Nucleus accumbens (tissue), 56 donors: ENCODE measurements at regions not wholly inside any gene's neighbourhood (a gene's known extent, or its start where the extent isn't known, plus 50 kb on each side); places are given as distances from the start of the nearest gene placed in this dataset.

Experiments used
- DNase-seq, 56 donors: peaks; one replicate each; lab custom pipeline; 2025; lab: John Stamatoyannopoulos, UW

DNA sequence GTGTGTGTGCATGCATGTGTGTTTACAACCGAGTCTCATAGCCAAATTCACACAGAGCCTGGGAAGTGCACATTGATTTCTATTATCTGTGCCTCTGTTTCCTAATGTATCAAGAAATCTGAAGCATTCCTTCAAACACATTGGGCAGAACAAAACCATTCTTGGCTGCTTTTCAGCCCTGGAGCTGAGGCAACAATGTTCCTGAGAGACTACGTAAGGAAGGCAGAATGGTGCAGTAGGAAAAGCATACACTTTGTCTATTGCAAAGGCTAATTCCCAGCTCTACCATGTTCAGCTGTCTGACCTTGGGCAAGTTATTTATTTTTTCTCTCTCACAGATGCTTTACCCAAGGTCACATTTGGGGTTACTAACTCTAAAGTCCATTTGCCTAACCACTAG is 575.5 kb downstream of the SOX6 start:
- no peak for DNase-seq

DNA sequence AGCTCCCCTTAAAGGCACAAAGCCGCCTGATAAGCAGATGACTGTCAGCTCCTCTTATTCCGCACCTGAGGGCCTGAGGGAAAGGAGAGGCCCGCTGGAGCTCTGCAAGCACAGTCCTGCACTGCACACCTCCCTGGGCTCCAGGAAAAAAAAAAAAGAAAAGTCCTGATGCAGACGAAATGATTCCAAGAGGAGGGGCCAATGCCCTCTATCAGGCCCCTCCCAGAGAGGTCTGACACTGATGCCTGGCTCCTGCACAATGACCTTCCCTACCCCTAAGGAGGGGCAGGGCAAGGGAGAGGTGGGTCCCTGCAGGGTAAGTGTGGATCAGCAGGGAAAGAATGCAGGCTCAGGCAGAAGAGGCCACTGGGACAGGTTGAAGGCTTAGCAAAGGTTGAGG is 572.7 kb downstream of the SOX6 start:
- DNase-seq = no peak

DNA sequence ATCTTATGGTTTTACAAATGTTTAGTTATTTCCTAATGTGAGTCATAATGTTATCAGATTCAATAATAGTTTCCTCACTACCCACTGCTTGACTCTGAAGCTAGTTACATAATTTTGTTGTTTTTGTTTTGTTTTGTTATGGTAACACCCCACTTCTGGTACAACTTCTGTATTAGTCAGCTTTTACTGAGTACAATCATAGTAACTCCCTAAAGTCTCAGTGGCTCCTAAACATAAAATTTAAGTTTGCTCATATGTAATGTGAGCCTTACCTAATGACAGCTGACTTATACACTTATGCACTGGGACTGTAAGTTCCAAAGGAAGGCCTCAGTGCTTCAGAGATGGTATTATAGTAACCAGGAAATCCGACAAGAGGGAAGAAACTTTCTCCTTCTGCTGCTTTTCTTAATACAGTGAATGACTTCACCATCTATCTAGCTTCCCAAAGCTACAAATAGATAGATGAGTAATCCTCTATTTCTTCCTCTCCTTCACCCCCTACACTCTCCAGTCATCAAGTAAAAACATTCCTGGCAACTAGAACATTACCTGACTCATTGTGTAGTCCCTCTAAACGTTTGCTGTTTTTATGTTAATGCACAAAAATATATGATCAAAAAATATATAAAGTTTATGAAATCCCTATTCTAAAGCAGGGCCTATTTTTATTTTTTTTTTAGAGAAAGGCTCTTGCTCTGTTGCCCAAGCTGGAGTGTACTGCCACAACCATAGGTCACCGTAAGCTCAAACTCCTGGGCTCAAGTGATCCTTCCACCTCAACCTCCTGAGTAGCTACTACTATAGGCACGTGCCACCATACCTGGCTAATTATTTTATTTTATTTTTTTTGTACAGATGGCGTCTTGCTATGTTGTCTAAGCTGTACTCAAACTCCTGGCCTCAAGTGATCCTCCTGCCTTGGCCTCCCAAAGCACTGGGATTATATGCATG is 563.0 kb downstream of the SOX6 start:
- no peak for DNase-seq

DNA sequence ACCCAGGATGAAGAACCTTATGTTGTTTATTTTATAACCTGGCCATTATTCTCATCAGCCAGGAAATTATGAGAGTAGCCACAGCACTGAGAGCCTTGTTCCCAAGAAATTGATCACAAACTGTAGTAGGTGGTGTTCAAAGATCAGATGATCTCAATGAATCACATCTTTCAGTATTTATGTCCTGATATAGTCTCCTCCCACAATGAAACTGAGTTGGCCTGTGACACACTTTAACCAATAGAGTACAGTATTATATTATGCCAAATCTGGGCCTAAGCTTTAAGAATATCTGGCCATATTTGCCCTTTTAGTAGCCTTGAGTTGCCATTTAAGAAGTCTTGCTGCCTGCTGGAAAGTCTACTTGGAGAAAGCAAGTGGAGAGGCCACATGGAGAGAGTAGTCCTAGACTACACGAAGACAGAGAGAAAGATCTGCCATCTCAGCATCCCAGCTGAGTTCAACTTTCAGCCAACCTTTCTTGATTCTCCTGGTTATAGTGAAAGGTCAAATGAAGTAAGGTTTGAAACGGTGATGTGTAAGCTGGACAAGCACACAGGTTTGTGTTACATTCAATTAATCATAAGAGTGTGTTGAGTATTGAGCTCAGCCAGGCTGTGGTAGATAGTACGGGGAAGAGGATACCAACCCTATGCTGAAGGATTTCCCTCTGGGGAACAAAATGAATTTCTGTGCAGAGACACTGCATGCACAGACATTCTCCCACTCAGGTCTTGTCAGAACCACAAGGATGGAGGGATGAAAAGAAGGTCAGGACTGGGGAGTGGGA is 561.8 kb downstream of the SOX6 start:
- no peak for DNase-seq

DNA sequence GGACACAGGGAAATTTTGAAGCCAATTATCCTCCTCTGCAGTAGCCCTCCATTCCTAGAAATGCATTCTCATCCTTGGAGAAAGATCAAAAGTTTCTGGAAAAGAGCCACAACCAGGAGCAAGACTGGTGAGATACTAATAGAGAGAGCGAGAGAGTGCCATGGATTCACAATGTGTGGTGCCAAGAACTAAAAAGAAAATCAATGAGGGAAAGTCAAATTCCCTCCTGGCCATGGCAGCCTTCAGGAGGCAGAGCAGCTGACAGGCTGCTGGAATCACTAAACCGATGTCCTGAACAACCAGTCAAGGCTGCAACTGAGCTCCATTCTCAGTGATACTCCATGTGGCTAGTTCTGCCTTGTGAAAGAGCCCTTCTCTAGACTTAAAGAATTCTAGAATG is 561.0 kb downstream of the SOX6 start:
- DNase-seq = no peak

DNA sequence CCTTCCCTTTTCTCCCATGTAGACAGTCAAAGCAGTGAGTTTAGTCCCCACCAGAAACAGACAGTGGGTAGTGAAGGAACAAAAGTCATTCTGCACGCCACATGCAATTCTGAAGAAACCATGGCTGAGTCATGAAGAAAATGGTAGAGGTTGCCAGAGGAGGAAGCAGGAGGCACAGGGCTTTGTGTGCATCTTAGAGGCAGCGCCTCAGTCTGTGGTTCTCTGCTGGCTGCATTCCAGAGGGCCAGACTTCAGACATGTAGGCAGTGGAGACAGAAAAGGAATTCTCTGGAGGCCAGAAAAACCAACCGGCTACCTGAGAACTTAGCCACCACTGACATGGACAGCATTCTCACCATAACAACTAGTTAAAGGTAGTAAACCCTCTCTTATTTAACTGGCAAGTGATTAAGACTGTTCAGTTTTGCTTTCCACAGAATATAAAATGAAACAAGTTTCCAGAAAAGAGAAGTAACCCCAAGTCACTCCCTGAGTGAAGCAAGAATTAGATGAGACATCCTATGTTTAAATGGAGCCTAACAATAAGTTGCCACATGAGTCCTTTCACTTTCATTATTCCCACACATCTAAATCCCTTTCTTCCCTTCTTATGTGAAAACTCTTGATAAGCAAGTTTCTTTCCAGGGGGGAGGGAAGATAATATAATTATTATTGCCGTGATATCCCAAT is 556.1 kb downstream of the SOX6 start:
- peak in 21 of 56 donors; percentile 1 to 36 (median 8) for DNase-seq

DNA sequence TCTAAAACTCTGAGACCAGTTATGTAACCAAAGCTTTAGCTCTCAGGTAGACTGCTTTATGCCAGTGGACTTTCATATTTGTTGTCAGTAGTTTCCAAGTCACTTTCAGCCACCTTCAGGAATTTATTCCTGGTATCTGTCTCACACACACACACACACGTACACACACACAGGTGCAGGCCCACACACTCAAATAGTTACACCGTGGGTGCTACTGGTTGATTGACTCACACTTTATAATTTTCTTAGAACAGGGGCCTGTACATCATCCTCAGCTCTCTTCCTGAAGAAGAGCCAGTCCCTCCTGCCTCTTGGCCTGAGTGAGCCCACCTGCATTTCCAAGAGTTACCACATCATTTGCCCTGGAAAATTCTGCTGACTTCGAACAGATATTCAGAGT is 555.2 kb downstream of the SOX6 start:
- peak in 1 of 56 donors; percentile 7 for DNase-seq

DNA sequence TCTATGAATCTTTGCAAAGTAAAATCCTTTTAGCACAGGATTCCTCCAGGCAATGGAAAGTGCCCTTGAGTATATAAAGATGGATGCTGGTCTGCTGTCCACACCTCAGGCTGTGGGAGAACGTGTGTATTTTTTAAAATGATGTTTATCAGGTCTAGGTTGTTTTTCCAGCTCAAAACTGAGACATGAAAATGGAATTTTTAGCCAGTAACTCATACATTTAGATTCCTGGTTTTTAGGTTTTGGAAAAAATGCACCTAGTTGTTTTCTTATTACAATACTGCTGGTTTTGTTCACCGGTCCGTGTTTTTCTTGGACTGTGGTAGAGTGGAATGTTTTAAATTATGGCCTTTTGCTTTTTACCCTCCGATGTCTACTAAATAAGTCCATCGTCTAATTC is 554.7 kb downstream of the SOX6 start:
- no peak for DNase-seq

DNA sequence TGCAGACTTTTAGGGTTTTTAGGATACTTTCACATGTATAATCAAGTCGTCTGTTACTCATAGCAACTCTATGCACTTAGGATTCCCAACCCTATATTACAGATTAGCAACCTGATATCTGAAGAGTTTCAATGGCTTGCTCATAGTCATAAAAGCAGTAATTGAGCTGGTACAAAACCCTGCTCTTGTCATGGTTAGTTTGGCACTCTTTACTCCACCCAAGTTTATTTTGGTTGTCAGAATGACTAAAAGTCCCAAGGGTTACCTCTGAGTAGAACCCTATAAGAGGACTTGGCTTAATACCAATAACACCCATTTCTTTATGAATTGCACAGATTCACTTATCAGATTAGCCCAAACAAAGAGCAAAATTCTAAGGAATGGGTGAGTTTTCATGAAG is 550.6 kb downstream of the SOX6 start:
- DNase-seq = no peak

DNA sequence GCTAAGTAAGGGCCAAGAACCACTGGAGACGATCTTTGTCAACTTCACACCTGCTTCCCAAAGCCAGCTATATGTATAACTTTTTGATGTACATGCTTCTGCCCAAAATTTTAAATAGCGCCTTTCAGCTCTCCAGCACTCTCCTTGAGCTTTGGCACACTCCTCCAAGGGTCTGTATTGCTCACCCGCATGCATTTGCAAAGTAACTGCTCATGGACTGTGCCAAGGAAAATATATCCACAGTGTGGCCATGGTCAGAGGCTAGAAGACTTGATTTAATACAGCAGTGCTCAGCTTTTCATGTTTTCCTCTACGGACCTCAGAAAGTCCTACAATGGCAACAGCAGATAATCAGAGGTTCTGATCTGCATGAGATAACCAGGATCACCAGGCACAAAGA is 550.1 kb downstream of the SOX6 start:
- DNase-seq = no peak

DNA sequence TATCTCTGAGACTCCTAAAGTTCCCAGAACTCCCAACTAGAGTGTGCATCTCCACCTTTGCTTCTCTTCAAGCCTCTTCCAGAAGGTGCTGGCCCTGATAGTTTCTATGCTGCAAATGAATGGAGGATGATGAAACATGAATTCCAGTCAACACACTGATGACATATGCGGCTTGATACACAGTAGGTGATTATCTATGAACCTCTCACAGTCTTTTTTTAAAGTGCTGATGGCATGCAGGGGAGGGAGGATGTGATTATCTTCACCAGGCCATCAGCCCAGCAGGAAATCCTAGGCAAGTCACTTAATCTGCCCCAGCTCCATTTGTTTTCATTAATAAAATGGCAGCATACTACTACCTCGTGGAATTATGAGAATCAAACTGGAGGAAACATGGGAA is 548.5 kb downstream of the SOX6 start:
- DNase-seq = no peak

DNA sequence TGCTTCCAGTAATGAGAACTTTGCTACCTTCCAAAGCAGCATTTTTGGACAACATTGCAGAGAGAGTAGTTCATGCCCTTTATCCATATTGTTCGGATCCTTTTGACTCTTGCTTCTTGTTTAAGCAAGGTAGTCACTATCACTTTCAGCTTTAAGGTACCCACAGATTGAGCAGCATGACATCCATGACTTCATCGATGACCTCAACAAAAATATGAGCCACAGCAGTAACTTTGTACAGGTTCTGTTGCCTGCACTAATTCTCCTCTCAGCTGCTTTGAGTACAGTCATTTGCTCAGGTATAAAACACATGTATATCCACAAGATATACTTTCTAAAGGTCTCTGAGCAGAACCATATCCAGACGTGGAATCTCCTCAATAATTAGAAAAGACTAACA is 546.3 kb downstream of the SOX6 start:
- DNase-seq = no peak

DNA sequence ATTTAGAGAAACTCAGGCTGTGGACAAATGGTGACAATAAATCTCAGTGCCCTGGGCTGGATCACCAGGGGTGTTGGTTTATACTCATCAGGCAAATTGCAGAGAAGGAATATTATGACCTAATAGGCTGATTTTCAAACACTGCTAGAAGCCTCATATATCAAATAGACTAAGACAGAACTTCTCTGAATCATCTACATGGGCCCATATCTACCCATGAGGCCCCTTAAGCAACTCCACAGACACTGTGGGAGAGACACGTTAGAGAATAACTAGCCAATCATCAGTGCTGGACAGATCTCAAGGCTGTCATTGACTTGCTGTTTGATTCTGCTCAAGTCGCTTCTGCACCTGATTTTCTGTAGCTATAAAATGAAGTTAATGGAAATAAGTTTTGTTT is 545.8 kb downstream of the SOX6 start:
- no peak for DNase-seq

DNA sequence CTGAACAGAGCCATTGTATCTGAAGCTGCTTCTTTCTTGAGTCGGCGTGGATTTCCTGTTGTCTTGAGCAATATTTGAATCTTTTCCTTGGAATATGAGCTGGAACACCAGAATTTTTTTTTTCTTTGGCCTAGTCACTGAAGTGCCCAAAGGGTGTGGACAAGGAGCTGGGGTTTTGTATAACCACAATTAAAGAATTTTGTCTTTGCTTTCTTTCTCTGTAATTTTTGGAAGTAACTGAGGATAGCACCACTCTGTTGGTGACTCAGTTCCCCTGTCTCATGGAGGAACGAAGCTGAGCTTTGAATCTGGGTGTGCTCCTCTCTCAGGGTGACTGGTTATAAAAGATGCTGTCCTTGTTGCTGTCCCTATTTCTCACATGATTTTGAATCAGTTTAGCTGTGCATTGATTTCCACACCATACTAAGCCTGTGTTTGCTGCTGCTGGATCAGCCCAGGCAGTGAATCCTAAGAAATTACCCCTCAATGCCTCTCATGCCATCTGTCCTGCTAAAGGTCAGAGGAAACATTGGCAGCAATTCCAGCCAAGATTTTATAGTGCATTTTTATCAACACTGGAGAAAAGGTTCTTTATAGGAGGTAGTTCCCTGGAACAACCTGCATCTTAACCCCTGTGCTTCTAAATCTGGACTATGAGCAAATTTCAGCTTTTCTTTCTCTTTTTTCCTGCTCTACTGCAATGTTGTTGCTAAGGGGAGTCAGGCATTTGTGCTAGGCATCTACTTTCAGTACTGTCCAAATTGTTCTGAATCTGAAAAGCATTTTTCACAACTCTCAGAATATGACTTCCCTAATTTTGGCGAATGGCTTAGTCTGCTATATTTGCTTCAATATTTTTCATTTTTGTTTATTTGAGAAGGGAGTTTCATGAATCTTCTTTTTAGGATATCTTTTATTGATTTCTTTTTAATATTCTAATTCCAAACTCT is 540.8 kb downstream of the SOX6 start:
- no peak for DNase-seq

DNA sequence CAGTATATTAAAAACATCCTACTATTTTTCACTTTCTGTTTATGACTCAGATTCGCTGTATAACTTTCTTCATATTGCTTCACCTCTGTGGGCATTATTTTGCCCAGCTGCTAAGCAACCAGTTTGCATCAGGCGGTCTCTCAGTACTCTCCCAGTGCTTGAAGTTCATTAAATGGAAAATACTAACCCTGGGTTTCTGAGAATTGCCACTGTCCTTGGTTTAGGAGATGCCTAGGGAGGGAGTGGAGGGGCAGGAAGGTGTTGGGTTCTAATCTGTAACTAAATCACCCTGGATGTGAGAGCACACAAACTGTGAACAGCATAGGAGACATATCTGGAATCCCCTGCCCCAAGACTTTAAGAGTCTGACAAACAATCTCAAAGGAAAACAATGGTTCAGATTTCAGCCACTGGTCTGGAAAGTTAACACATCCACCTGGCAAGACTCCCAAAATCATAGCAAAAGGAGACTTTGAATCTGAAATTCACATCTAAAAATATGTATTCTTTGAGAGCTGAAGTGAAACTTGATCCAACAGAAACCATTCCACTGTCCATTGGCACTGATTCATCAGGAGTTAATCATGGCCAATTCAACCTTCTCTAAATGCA is 540.0 kb downstream of the SOX6 start:
- DNase-seq = no peak

DNA sequence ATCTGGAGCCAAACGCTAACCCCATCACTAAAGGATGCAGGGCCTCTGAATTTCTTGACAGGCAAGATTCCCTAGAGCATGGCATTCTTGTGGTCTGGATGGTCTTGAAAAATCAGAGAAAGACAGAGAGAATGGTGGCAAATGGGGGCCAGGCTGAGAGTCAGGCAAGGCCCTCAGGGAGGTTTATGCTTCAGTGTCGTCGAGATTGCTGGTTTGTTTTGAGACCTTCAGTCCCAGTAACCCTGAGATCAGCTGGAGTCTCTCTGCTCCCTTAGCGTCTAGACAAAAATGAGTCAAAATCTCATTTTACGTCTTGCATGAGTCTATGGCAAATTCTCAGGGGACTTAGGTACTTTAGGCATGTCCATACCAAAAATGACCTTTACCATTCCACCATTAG is 539.3 kb downstream of the SOX6 start:
- DNase-seq = no peak

DNA sequence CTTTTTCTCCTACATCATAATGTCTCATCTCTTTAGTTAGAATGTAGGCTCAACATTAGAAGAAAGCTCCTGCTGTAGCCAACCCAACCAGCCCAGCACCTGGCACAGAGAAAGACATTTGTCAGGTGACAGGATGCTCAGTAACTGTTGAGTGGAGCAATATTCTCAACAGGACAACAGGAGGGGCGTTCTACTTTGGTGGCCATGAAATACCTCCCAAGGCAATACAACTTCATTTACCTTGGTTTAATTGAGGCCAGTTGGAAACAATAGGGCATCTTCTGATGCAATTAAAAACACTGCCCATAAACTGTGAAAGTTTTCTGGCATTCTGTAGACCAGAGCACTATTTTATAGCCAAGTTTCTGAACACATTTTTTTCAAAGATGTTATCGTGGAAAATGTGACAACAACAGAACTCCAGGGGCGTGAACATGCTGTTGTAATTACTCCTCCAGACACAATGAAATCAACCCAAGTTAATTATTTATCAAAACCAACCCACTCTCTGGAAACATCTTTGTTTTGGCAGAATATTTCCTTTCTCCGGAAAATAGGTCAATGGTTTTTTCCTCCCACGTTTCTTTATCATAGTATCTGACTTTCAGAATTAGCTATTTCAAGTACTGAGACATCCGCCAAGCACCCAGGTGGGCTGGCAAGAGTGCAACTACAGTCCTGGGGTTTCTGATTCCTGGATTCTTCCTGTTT is 538.1 kb downstream of the SOX6 start:
- no peak for DNase-seq

DNA sequence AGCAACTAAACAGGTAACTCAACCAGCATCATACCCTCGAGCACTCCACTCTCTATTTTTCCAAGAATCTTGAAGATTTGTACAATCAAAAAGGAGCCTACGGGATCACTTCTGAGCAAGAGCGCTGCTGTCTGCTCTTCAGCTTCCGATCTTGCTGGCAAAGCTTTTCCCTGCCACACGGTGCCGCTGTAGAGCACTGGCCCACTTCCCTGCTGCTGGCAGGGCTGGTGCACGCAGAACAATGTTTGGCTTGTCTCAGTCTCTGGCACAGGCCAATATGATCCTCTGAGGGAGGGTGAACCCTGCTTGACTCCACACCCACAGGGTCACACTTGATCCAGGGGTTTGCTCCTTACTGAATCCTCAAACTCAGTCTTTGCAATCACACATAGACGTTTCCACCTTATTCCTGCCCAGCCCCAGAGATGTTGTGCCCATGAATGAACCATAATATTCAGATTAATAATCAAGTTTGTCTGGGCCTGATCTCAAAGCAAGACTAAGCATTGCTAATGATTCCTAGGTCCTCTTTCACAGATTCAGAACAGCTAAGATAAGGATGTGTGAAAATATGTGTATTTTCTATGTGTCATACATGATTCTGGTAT is 536.6 kb downstream of the SOX6 start:
- DNase-seq = peak in 55 of 56 donors; percentile 8 to 89 (median 80)
